GM23338 (cell line): ENCODE measurements at regions not wholly inside any gene's neighbourhood (a gene's known extent, or its start where the extent isn't known, plus 50 kb on each side); places are given as distances from the start of the nearest gene placed in this dataset.
A peak's percentile ranks its signal among the peaks of the same experiment; 100 is the strongest.

Experiments
- ATAC-seq: fragments of 200-7000 bp; cut with Tn5 transposase; 3 replicates; pipeline ENCODE4 v1.9.1; 2020
- DNase-seq: peaks from one replicate; pipeline ENCODE4 v3.0.0-alpha.2; 2015; ENCODE audit warnings: low spot score
- H2AFZ ChIP-seq: fragments of 200-600 bp; sonication (generic); 2 replicates; pipeline ENCODE4 v1.8.0; 2016; ENCODE audit warnings: antibody characterized with exemption, mild to moderate bottlenecking, moderate library complexity
- H3F3A ChIP-seq: fragments of 200-600 bp; sonication (generic); replicated peaks from 2 replicates; pipeline ENCODE4 v1.8.0; 2017; ENCODE audit warnings: antibody characterized with exemption, mixed run types, low read depth
- H3K27ac ChIP-seq: fragments of 200-600 bp; sonication (generic); 2 replicates; pipeline ENCODE4 v1.6.1; 2016; ENCODE audit warnings: low read depth
- H3K27me3 ChIP-seq: fragments of 200-600 bp; sonication (generic); 2 replicates; pipeline ENCODE4 v1.8.0; 2016; ENCODE audit warnings: mild to moderate bottlenecking, mixed run types, moderate library complexity; ENCODE audit not compliant: insufficient read depth
- H3K36me3 ChIP-seq: fragments of 200-600 bp; sonication (generic); 2 replicates; pipeline ENCODE4 v1.8.0; 2016; ENCODE audit warnings: mild to moderate bottlenecking; ENCODE audit not compliant: insufficient read depth
- H3K4me1 ChIP-seq: fragments of 200-600 bp; sonication (generic); 2 replicates; pipeline ENCODE4 v1.8.0; 2016; ENCODE audit warnings: mild to moderate bottlenecking, moderate library complexity; ENCODE audit not compliant: insufficient read depth
- H3K4me2 ChIP-seq: fragments of 200-600 bp; sonication (generic); 2 replicates; pipeline ENCODE4 v1.7.1; 2017; ENCODE audit warnings: mixed run types
- H3K4me3 ChIP-seq: fragments of 200-600 bp; sonication (generic); 2 replicates; pipeline ENCODE4 v1.6.1; 2016; ENCODE audit warnings: mixed run types
- H3K79me2 ChIP-seq: fragments of 200-600 bp; sonication (generic); replicated peaks from 2 replicates; pipeline ENCODE4 v1.8.0; 2017; ENCODE audit warnings: mild to moderate bottlenecking; ENCODE audit not compliant: insufficient read depth
- H3K9me2 ChIP-seq: fragments of 200-600 bp; sonication (generic); 2 replicates; pipeline ENCODE4 v1.8.0; 2017; ENCODE audit not compliant: insufficient read depth
- H4K20me1 ChIP-seq: fragments of 200-600 bp; sonication (generic); replicated peaks from 2 replicates; pipeline ENCODE4 v1.8.0; 2017; ENCODE audit warnings: mild to moderate bottlenecking; ENCODE audit not compliant: insufficient read depth
- H3K27ac Mint-ChIP-seq: 2 replicates; pipeline ENCODE4 v1.8.0; 2020; ENCODE audit warnings: inconsistent platforms, mild to moderate bottlenecking, moderate library complexity, mixed read lengths
- H3K27me3 Mint-ChIP-seq: 3 replicates; pipeline ENCODE4 v1.8.0; 2022; ENCODE audit warnings: low read depth, mild to moderate bottlenecking, moderate library complexity, mixed read lengths, inconsistent platforms; ENCODE audit not compliant: insufficient read depth, poor library complexity
- H3K36me3 Mint-ChIP-seq: 3 replicates; pipeline ENCODE4 v1.8.0; 2021; ENCODE audit warnings: low read depth, mild to moderate bottlenecking, inconsistent platforms, moderate library complexity, mixed read lengths
- H3K4me1 Mint-ChIP-seq: 3 replicates; pipeline ENCODE4 v1.8.0; 2020; ENCODE audit warnings: mild to moderate bottlenecking, inconsistent platforms, mixed read lengths
- H3K4me3 Mint-ChIP-seq: 3 replicates; pipeline ENCODE4 v1.8.0; 2021; ENCODE audit warnings: moderate library complexity, mild to moderate bottlenecking, inconsistent platforms, mixed read lengths
- H3K9me3 Mint-ChIP-seq: 3 replicates; pipeline ENCODE4 v1.8.0; 2020; ENCODE audit warnings: moderate library complexity, mild to moderate bottlenecking, inconsistent platforms, mixed read lengths
- CREB1 ChIP-seq: fragments of 250-450 bp; sonication (Bioruptor Pico); IDR thresholded peaks from 2 replicates; pipeline ENCODE4 v1.5.0; 2020; ENCODE audit warnings: low read depth, mild to moderate bottlenecking, moderate library complexity
- EZH2phosphoT487 ChIP-seq: fragments of 200-600 bp; sonication (generic); IDR thresholded peaks from one replicate; pipeline ENCODE4 v1.8.1; 2018; ENCODE audit warnings: antibody characterized with exemption; ENCODE audit not compliant: unreplicated experiment
- JUNB ChIP-seq: IDR thresholded peaks from one replicate; pipeline ENCODE4 v1.6.1; 2016; ENCODE audit warnings: antibody characterized with exemption; ENCODE audit not compliant: unreplicated experiment
- STAT1 ChIP-seq: IDR thresholded peaks from one replicate; pipeline ENCODE4 v1.6.1; 2016; ENCODE audit warnings: antibody characterized with exemption; ENCODE audit not compliant: unreplicated experiment
- ZNF462 ChIP-seq: fragments of 250-450 bp; sonication (Bioruptor Pico); IDR thresholded peaks from 2 replicates; pipeline ENCODE4 v1.5.0; 2020; ENCODE audit warnings: mild to moderate bottlenecking, moderate library complexity
- TF ChIP-seq, protein P1 (sequence below), 2 experiments: fragments of 200-600 bp in 1 of 2; sonication (generic) in 1 of 2; conservative IDR thresholded peaks; 2 replicates each; pipeline versions ENCODE4 v1.5.1 to v1.6.1; 2016 to 2017; ENCODE audit warnings: antibody characterized with exemption in 2 of 2, low read depth in 2 of 2, mild to moderate bottlenecking in 2 of 2, moderate library complexity in 1 of 2

DNA sequence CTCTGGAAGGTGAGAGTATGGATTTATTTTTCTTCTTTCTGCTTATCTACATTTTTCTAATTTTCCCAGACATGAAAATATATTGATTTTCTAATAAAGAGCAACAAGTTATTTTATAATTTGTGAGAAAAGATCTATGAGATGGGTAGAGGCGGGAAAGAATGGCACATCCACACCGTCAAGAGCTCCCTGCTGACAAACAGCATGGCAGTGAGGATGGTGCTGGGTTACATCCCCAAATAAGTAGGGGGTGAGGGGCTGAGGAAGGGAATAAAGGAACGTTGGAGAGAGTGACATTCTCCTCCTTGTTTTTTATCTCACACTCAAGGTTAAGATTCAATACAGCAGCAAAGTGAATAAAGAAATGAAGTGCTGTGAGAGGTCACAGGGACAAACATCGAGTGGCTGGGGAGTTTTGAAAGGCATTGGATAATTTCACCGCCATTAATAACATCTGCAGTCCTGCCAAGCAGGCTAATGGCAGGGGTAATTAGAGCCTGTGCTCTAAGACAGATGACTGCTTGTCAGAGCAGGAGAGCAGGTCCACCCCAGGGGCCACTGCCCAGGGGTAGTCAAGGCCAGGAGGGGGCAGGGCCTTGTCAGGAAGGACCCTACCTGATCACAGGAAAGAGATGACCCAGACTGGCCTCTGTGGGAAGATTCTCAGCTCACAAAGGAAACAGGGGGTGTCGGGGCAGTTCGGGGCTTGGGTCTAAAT lies 323.8 kb downstream of the FBXW7 start (continued):
- TF ChIP-seq ZNF462 (CRISPR knock-in tag) = no peak
- TF ChIP-seq STAT1 = no peak
- TF ChIP-seq, protein P1, sequence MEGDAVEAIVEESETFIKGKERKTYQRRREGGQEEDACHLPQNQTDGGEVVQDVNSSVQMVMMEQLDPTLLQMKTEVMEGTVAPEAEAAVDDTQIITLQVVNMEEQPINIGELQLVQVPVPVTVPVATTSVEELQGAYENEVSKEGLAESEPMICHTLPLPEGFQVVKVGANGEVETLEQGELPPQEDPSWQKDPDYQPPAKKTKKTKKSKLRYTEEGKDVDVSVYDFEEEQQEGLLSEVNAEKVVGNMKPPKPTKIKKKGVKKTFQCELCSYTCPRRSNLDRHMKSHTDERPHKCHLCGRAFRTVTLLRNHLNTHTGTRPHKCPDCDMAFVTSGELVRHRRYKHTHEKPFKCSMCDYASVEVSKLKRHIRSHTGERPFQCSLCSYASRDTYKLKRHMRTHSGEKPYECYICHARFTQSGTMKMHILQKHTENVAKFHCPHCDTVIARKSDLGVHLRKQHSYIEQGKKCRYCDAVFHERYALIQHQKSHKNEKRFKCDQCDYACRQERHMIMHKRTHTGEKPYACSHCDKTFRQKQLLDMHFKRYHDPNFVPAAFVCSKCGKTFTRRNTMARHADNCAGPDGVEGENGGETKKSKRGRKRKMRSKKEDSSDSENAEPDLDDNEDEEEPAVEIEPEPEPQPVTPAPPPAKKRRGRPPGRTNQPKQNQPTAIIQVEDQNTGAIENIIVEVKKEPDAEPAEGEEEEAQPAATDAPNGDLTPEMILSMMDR (conservative IDR thresholded peaks at IDR 0.05; ENCODE audit: low read depth in 2 of 2) = 0 out of 4 replicates have a peak, but pooled peaks of 1 of the 2 experiments have one; percentile 1

DNA sequence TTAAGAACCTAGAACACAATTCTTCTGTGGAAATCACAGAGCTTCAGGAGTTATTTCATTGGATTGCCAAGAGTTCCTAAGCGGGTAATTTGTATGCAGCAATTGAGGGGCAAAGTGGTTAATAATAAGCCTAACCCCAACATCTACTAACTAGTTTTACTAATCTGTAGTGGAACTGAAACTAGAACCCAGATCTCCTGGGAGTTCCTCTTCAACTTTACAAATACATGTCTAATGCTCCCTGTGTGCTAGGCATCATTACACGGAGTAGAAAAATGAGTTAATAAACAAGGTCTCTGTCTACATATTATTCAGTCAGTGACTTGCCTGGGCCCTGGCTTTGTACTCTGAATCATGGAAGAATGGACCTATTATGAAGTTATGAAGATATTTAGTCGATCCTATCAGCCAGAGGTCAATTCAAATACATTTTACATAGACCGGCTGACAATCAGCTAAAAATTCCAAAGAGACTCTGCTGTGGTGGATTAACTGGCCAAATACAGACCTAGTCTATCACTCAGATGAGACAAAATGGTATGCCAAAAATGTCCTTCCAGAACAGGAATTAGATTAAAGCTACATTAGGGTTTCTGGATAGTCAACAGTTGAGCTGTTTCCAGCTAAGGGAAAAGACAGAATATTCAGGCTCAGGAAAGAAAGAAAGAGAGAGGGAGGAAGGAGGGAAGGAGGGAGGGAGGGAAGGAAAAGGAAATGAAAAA lies 326.0 kb downstream of the FBXW7 start:
- Histone ChIP-seq H4K20me1 (no peaks in the 10 kb centered on the region), H3K79me2 (no peaks in the 10 kb centered on the region), H3K4me3 (no peak overlapping the region), H3K27me3 (no peaks in the 10 kb centered on the region), H2AFZ (no peak overlapping the region), H3K9me2 (0 out of 2 replicates have a peak, but pooled peaks cover 4% of the 10 kb centered on the region), H3K27ac (no peak overlapping the region), H3K4me1 (peaks cover 14% of the 10 kb centered on the region), H3F3A (no peaks in the 10 kb centered on the region), H3K36me3 (no peaks in the 10 kb centered on the region), H3K4me2 (no peak overlapping the region)
- Mint-ChIP-seq H3K4me3 (no peak overlapping the region), H3K36me3 (peaks cover under 1% of the 10 kb centered on the region; the same call in 1 of the 3 replicates), H3K9me3 (peaks cover 2% of the 10 kb centered on the region; the same call in 2 of the 3 replicates), H3K27ac (no peak overlapping the region), H3K4me1 (peaks cover 27% of the 10 kb centered on the region), H3K27me3 (peaks cover 2% of the 10 kb centered on the region)
- DNase-seq (no peak), ATAC-seq (no peak)
- TF ChIP-seq CREB1 (CRISPR knock-in tag) (no peak), JUNB (no peak), EZH2phosphoT487 (no peak)
